ENCODE measurements at regions not wholly inside any gene's neighbourhood (a gene's known extent, or its start where the extent isn't known, plus 50 kb on each side); places are given as distances from the start of the nearest gene placed in this dataset.
A peak's percentile ranks its signal among the peaks of the same experiment; 100 is the strongest.
"Not testable (repeated sequence)": the region's sequence is repeated elsewhere in the genome, so short reads cannot be mapped to it uniquely, and the experiment has no call there.

DNA sequence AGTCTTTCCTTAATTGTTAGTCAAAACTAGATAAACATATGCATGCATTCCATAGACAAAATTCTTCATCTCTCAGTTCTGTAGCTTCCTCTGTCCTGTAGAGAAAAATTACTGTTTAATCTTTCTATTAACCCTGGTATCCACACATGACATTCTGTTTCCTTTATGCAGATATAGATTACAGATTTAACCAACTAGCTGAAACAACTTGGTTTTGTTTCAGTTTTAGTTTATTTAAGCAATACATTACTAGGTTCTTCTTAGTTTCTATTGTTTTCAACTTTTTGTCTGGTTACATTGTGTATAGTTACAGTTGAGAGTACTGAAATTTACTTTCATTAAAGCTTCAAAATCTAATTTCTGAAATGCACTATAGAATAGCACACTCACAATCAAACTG, 933.9 kb upstream of the EPHA5 start:
- no peak for DNase-seq (ENCODE audit: low spot score)

DNA sequence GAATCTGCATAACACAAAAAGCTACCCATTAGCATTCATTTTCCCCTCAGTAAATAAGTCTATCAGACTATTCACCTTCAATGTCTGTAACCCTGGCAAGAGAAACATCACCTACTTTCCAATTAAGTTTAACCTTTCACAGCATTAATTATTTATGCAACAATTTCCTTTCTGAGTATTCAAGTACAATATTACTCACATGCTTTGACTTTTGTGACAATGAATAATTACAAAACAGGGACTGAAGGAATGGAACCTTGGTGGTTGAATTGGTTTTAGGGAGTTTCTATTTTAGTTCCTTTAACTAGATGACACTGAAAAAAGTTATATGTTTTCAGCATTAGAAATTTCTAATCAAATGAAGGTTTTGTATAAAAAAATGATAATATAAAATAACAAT, 932.3 kb upstream of the EPHA5 start:
- DNase-seq (ENCODE audit: low spot score), result no peak

DNA sequence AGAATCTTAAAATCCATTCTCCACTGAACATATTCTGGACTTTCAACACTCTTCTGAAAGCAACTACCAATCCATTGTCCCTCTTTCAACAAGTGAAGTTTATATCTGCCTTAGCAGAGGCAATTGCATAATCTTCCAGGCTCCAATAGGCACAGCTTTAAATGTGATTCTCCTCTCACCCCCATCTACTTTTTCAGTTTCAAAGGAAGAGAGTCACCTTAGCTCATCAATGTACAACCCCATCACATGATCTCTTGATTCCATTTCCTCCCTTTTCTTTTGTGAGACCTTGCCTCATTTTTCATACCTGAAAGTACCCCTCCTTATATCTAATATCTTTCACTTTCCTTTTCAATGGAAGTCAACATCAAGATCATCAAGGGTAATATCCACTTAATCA, 921.7 kb upstream of the EPHA5 start:
- DNase-seq (ENCODE audit: low spot score), result no peak

DNA sequence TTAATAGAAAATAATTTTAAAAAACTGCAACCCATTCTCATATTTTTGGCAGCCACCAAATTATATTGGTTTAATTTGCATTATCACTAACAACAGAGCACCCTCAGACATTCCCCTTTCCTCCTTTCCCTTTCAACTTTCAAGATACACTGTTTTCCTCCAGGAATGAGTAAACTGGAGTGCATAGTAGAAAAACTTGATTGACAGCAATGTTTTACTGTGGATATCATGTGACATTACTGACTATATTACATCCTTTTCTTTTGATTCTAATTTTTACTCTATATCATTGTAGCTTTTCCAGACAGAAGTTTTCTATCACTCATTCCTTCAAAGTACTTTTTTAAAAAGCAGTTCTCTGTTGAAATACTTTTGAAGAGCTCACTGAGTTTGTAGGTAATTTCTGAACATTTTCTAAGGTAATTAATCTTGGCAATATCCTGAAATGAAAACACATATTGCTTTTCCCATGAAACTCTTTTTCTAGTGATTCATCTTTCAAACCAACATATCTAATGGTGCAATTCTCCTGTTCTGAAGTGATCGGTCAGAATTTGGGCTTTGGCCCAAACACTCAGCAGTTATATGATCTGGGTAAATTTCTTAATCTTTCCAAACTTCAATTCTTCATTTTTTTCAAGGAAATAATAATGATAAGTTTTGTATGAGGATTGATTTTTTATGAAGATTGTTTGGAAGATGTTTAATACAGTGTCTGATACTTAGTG, 920.4 kb upstream of the EPHA5 start:
- DNase-seq (ENCODE audit: low spot score), result no peak

DNA sequence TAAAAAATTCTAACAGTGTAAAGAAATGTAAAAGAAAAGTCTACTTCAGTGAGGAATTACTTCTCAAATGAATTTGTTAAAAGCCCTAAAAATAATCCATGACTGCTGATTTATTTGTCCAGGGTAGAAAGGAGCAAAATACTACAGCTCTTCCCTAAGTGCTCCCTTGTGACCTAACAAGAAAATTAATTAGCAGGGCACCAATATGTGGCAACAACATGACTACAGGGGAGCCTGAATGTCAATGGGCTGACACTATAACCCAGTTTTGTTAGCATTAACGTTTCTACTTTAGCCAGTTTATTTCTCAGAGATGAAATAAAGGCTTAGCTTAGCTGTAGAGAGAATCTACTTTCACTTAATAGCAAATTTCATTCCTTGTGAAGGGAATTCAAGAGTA, 918.9 kb upstream of the EPHA5 start:
- DNase-seq (ENCODE audit: low spot score), result no peak

DNA sequence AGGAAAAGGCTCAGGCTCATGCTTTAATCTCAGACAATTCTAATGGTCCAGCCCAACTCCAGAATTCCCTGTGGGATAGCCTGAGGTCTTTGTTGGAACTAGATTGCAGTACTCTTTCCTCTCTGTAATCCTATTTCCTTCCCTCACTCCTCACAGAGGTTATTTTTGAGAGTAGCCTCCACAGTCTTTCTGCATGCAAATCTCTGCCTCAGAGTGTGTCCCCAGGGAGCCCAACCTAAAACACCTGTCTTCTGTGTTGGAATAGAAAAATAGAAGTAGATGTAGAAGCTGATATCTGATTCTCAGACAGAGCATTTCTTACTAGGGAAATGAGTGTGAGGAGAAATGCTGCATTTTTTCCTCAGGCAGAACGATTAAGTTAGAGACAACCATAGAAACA, 915.5 kb upstream of the EPHA5 start:
- no peak for DNase-seq (ENCODE audit: low spot score)

DNA sequence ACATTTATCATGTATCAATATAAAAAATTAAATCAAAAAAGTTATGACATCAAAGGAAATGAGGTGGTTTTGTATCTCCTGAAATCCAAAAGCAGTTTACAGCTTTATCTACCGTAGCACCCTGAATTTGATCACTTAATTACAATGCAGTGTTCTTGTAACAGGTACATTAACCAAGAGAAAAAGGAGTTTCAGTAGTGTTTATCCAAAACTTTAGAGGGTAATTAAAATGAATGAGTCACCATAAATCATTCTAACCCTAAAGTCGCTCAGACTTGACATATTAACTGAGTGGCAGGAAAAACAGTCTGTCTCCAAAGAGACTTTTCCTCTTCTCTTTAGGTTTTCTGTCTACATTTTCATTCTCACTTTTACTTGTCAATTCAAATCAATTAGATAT, 907.6 kb upstream of the EPHA5 start:
- no peak for DNase-seq (ENCODE audit: low spot score)

DNA sequence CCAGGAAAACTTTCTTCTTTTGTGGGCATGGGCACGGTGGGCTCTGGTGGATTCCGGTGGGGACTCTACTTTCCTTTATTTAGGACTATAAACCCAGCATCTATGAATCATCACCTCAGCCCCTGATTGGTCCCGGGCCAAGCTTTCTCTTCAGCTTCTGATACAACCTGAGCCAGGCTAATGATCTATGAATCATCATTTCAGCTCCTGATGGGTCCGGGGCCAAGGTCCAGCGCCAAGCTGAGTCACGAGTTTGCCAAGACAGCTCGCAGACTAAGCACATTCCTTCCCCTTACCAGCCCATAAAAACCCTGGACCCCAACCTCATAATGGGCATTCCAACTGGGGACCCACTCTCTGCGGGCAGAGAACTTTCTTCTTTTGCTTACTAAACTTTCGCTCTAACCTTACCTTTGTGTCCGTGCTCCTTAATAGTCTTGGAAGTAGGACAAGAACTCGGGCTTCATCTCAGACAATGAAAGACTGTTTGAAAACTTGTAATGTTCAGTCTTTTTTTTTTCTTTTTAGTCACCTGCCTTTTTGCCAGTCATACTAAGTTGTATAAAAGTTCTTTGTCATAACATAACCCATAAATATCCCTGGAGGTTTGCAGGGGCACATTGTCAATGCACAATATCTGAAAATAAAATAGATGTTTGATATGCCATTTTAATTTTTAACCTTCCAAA, 904.9 kb upstream of the EPHA5 start:
- no peak for DNase-seq (ENCODE audit: low spot score)

DNA sequence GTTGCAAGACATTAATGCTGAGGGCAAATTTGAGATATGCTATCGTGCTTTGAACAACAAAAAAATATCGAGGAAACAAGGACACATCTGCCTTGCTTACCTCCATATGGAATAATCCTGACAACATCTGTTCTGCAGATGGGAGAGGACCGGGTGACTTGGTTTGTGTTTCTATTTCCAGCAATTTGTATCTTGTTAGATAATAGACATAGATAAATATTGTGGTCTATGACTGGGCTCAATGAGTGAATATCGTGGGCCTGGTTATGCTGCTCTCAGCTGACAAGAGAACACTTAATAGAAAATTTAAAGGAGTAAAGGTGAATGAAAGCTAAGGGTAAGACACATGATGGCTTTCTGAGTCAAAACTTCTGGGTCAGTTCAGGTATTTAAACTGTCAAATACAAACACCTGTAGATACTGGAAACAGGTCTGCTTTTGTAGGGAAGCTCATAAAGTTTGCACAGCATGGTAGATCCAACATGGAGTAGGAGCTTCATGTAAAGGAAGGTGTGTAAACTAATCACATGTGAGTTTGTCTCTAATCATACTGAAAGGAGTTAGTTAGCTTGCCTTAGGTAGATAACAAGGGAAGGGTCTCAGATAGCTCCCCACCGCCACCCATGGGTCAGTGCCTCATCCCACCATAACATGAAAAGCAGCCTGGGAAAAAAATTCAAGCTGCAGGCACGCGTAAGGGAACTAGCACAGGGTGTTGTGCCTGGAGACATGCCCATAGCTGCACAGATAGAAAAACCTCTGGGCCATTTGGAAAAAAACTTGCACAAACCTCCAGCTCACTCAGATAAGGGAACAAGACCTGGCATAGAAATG, 904.1 kb upstream of the EPHA5 start:
- no peak for DNase-seq (ENCODE audit: low spot score)

DNA sequence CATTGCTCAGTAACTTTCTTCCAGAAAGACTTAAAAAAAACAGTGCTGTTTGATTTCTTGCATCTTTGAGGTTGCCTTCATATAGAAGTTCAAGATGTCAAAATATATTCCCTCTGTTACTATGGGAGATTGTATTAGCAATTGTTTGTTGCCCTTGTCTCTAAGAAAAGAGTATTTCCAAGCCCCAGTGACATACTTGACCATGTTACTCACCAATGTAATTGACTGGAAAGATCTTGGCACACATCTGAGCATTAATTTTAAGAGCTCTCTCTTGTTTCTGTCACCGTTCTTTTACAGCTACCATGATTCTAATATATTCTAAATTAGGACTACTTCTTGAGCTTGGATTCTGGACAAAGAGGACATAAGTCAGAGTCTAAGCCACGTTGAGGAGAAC, 902.7 kb upstream of the EPHA5 start:
- no peak for DNase-seq (ENCODE audit: low spot score)

DNA sequence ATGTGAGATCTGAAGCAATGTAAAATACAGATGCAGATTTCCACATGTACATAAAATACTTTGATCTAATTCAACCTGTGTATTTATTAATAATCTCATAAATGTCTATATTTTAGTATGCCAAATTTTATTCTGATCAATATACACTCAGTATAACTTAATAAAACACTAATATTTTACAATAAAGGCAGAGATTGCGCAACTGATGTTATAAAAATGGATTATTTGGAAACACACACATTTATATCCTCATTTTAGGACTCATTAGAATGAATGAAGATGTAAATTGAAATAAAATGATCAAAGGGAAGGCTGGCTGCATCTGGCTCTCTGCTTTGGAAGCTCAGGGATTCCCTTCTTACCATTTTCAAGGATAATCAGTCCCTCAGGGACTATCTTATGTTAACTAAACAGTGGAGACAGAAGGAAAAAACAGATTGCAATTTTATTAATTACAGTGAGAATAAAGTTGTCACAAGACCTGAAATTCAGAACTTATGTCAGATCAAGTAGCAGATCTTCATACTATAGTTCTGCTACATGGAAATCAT, 900.9 kb upstream of the EPHA5 start:
- DNase-seq (ENCODE audit: low spot score), result no peak

DNA sequence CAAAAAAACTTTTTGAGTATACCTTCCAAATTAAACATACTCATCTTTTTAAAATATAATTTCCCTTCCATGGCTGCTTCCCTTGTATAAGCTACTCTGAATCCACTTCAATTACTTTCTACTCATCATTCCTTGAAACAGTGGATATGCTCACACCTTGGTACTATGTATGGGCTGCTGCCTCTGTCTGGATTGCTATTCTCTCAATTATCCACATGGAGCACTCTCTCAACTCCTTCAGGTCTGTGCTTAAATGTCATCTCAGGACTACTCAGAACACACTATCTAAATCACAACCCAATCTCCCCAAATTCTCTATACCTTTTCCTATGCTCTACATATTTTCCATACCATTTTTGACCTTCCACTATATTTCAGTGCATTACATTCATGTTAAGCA, 898.9 kb upstream of the EPHA5 start:
- no peak for DNase-seq (ENCODE audit: low spot score)

DNA sequence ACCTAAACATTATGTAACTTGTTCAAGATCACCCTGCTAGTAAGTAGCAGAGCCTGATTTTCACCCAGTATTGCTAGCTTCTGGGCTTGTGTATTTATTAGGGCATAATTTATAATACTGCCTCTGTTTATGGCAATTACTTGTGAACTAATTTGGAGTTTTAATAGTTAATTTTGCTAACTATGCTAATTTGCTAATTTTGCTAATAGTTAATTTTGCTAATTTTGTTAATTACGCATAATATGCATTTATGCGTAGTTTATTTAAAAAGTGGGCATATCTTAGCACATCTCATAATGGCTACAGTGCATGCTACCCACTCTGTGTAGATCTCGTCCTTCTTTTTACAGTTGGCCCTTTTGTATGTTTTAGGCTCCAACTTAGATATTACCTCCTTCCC, 898.1 kb upstream of the EPHA5 start:
- DNase-seq (ENCODE audit: low spot score), result no peak

DNA sequence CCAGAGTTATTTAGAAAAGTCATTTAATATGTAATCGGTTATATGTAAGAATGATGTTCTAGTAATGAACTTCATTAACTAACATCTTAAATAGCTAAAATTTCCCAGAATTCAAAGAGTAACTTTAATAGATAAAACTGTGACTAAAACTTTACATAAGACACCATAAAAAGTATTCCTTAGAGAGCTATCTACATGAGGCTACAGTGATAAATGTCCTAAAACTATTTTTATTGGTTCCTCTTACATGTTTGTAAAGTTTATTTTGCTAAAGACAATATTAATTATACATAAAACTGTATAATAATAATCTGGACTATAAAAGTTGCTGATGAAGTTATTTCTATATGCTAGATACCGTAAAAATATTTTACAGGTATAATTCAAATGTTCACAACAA, 897.7 kb upstream of the EPHA5 start:
- DNase-seq (ENCODE audit: low spot score), result no peak

DNA sequence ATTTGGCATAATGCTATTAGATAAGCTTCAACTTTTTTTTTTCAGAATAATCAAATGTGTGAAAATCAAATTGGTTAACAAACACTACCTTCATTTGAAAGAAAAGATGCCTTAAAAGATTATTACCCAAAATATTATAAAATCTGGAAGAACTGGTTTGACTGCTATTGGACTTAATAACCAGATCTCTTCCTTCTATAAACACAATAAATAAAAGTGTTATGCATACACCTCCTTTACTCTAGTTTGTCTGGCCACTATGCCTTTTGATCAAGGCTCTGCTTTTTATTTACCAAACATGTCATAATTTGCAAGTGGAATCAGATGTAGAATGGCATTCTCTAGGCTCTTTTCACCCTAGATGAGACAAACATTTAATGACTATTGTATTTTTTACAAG, 897.3 kb upstream of the EPHA5 start:
- no peak for DNase-seq (ENCODE audit: low spot score)

DNA sequence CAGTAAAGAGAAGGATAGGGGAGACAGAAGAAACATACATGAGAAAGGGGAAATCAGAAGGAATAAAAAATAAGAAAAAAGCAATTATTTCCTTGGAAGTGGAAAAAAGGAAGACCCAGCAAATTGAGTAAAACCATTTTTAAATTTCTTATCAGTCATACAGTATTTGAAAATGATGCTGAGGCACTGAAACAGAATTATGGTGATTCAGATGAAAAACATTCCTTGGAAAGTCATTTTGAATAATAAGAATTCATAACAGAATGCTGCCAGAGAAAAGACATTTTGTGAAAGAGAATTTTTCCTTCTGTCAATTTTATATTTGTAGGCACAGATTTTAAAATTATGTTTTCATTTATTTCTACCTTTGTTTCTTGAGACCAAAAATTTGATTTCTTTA, 895.5 kb upstream of the EPHA5 start:
- DNase-seq (ENCODE audit: low spot score), result no peak

DNA sequence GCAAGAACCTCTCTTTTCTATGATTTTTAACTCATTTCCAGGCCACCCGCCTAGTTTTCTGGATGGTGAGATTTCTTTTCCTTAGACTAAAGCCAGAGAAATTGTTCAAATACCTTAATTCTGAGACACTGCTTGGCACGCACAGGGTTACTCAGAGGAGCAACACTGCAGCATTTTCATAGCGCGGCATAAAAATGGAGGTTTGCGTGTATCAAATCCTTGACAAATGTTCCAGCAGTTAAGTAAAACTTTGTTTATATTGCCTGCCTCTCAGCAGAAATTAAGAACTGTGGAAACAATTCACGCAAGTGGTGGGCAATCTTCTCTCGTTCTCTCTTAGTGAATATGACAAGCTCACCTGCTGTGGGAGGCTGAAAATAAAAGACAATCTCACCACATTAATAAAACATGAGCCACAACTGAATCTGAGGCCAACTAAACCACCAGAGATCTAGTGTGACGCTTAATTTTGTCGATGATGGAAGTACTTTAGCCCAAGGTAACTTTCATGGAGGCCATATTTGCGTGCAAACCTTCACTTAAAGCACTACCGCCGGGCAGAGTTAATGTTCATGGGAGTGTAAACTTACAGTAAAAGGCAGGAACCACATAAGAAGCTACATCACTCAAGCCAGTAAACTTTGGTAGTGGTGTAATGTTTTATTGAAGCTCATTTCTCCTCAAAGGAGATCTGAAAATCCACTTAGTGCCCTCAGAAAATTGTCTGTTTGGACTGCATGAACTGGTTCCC, 894.8 kb upstream of the EPHA5 start:
- peak; percentile 59 for DNase-seq (ENCODE audit: low spot score)

DNA sequence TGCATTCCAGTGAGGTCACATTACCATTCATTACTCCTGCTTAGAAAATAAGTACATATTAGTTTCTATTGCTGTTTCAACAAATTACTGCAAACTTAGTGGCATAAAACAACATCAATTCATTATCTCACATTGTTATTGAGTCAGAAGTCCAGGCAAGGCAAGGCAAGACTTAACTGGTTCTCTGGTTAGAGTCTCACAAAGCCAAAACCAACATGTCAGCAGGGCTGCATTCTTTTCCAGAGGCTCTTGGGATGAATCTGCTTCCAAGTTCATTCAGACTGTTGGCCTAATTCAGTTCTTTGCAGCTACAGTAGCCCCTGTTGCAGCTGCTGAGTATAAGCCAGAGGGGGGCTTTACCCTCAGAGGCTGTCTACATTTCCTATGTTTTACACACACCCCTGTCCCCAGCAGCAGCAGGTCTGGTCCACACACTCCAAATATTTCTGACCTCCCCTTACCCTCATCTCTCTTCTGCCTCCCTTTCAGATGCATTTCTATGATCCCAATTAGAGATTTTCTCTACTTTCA, 892.1 kb upstream of the EPHA5 start:
- DNase-seq (ENCODE audit: low spot score), result no peak

DNA sequence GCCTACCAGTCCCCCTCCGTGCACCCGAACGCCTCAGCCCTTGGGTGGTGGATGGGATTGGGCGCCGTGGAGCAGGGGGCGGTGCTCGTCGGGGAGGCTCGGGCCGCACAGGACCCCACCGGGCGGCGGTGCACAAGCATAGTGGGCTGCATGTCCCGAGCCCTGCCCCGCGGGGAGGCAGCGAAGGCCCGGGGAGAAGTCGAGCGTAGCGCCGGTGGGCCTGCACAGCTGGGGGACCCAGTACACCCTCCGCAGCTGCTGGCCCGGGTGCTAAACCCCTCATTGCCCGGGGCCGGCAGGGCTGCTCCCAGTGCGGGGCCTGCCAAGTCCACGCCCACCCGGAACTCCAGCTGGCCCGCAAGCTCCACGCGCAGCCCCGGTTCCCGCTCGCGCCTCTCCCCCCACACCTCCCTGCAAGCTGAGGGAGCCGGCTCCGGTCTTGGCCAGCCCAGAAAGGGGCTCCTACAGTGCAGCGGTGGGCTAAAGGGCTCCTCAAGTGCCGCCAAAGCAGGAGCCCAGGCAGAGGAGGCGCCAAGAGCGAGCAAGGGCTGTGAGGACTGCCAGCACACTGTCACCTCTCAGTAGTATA, 891.3 kb upstream of the EPHA5 start:
- not testable (repeated sequence) for DNase-seq (ENCODE audit: low spot score)

DNA sequence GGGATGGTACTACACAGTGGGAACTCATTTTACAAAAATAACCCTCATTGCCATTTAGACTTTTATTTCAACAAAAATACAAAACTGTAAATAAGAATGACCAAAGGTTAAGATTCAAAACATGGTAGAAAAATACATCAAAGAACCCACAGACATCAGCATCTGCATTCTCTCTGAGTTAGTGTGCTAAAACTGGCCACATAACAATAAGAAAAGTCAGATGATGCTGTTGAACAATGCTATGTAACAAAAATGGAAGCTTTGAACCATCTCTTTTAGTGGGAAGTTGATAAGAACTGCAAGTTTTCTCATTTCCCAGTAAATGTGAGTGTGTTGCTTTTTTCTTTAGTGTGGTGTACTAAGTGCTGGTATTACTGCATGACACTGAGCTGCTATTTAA, 888.4 kb upstream of the EPHA5 start:
- no peak for DNase-seq (ENCODE audit: low spot score)

DNA sequence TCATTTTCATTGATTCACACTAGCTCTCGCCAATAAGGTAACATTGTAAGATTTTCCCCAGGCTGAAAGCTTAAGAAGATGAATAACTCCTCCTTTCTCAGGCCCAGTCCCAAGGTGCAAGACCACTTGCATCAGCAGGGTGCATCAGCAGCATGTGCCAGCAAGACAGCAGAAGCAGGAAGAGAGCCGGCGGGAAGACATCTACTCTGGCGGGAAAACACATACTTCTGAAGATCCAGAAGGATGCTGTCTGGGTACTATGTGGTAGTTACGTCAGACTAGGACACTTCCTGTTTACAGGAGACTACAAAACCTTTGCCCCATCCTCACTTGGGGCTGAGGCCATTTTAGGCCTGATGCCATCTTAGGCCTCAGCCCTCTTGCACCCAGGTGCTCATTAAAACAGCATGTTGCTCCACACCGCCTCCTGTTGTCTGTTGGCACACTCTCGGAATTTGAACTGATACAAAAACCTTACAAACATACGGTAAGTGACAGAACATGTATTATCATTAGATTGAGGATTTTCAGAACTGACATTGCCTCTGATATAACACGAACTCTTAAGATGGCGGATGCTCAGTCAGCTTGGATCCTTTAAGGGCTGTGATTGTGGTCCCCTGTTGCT, 886.5 kb upstream of the EPHA5 start:
- DNase-seq (ENCODE audit: low spot score), result no peak
